Hindlimb muscle (tissue), 1 donor: ENCODE measurements at regions not wholly inside any gene's neighbourhood (a gene's known extent, or its start where the extent isn't known, plus 50 kb on each side); places are given as distances from the start of the nearest gene placed in this dataset.
A peak's percentile ranks its signal among the peaks of the same experiment; 100 is the strongest.

Experiments used
- DNase-seq: peaks from one replicate; pipeline ENCODE4 v3.0.0-alpha.2; 2013

GRCh38 chr14:94994245-94994644 lies 163.1 kb downstream of the DICER1 start:
- DNase-seq, result no peak

- DNase-seq, result no peak
These were observed 165.3 kb downstream of the DICER1 start for GRCh38 chr14:94992046-94992445.

- DNase-seq, result no peak
These were observed 167.4 kb downstream of the DICER1 start for GRCh38 chr14:94989946-94990345.

GRCh38 chr14:94989417-94989816 lies 167.9 kb downstream of the DICER1 start:
- DNase-seq, result no peak

- DNase-seq, result no peak
These were observed 169.9 kb downstream of the DICER1 start for GRCh38 chr14:94987409-94987808.

GRCh38 chr14:94979891-94980290 lies 177.4 kb downstream of the DICER1 start:
- no peak for DNase-seq

GRCh38 chr14:94977016-94977415 lies 180.3 kb downstream of the DICER1 start:
- no peak for DNase-seq

GRCh38 chr14:94975366-94975765 lies 182.0 kb downstream of the DICER1 start:
- DNase-seq, result no peak

- DNase-seq, result no peak
These were observed 182.4 kb downstream of the DICER1 start for GRCh38 chr14:94974893-94975292.

GRCh38 chr14:94974422-94974821 lies 182.9 kb downstream of the DICER1 start:
- DNase-seq, result no peak

GRCh38 chr14:94971750-94972149 lies 185.6 kb downstream of the DICER1 start:
- DNase-seq, result peak; percentile 89

GRCh38 chr14:94970941-94971730 lies 186.2 kb downstream of the DICER1 start:
- DNase-seq, result peak; percentile 69

- DNase-seq, result no peak
These were observed 187.6 kb downstream of the DICER1 start for GRCh38 chr14:94969766-94970165.

- DNase-seq, result no peak
These were observed 190.5 kb downstream of the DICER1 start for GRCh38 chr14:94966868-94967267.

- no peak for DNase-seq
These were observed 191.0 kb downstream of the DICER1 start for GRCh38 chr14:94966344-94966743.

- DNase-seq, result no peak
These were observed 191.6 kb downstream of the DICER1 start for GRCh38 chr14:94965551-94966313.

- DNase-seq, result no peak
These were observed 192.4 kb downstream of the DICER1 start for GRCh38 chr14:94964931-94965330.

GRCh38 chr14:94964181-94964580 lies 193.1 kb downstream of the DICER1 start:
- DNase-seq, result no peak

- no peak for DNase-seq
These were observed 193.1 kb upstream of the GSC start for GRCh38 chr14:94963051-94963450.

GRCh38 chr14:94962166-94962575 lies 192.3 kb upstream of the GSC start:
- no peak for DNase-seq

- DNase-seq, result no peak
These were observed 191.7 kb upstream of the GSC start for GRCh38 chr14:94961386-94962165.

GRCh38 chr14:94960285-94961001 lies 190.5 kb upstream of the GSC start:
- DNase-seq, result no peak
